HG03378 (cell line): ENCODE measurements at regions not wholly inside any gene's neighbourhood (a gene's known extent, or its start where the extent isn't known, plus 50 kb on each side); places are given as distances from the start of the nearest gene placed in this dataset.

ENCODE experiments used
- ATAC-seq: cut with Tn5 transposase; IDR thresholded peaks from one replicate; pipeline ENCODE4 v1.9.1; 2021; ENCODE audit warnings: mild to moderate bottlenecking, moderate library complexity; ENCODE audit not compliant: unreplicated experiment

DNA sequence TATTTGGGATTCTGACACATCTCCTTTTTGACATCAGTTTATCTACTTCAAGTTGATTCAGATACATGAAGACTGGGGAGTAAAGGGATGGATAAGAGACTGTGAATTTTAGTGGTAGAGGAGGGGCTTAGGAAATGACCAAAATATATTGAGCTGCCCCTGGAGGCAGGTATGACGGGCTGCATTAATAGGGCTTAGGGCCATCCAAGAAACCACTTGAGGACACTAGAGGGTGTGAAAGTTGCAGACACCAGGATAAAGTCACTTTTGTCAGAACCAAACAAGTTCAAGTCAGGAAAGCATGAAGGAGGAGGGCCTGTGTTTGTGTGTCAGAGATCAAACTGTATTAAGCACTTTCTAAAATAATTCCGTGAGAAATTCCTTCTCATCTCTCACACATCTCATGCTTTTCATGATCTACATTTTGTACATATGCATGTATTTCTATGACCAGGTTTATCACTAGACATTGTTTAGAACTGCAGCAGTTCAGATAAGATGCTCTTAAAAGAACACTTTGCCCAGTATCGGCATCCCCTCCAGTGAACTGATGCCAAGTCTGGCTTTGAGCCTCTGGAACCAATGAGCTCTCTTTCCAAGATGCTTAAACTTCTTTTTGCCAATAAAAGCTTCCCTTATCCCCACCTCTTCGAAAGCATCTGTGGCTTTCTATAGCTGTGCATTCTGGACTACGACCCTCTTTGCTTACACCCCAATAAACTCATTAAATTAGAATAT is 136.9 kb downstream of the SLC38A1 start:
- ATAC-seq, result no peak

DNA sequence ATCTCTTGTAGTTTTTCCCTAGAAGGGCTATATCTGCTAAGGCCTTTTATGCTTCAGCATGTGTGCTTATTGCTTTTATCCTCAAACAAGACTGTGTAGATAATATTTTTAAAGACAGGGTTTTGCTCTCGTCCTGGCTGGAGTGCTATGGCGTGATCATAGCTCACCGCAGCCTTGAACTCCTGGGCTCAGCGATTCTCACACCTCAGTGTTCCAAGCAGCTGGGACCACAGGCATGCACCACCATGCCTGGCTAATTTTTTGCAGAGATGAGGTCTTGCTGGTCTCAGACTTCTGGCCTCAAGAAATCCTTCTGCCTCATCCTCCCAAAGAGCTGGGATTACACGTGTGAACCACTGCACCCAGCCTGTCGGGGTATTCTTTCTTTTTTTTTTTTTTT is 137.3 kb upstream of the SCAF11 start:
- ATAC-seq, result no peak

DNA sequence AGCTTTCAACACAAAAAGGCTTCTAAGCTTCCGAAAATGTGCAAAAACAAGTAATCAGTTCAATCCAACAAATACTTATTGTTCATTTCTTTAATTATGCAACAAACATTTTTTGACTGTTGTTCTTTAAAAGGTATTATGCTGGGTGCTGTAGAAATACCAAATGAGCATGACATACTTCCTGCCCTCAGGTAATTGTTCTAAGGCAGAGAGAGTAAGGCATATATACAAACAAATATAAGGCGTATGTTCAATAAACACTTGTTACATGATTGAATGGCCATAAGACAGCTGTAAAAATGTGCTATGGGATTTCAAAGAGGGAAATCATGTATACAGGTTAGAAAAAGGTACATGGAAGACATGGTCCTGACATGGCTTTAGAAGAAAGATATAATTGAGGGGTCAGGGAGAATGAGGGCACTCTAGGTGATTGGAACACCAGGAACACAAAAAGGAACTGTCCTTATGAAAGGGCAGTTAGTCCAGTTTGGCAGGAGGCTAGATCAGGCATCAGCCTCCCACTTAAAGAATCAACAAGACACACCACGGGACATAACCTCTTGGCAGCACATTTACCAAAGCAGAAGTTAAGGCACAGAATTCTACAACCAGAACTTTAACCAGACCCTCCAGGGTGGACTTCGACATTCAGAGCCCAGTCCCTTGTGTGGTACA is 135.8 kb upstream of the SCAF11 start:
- no peak for ATAC-seq

DNA sequence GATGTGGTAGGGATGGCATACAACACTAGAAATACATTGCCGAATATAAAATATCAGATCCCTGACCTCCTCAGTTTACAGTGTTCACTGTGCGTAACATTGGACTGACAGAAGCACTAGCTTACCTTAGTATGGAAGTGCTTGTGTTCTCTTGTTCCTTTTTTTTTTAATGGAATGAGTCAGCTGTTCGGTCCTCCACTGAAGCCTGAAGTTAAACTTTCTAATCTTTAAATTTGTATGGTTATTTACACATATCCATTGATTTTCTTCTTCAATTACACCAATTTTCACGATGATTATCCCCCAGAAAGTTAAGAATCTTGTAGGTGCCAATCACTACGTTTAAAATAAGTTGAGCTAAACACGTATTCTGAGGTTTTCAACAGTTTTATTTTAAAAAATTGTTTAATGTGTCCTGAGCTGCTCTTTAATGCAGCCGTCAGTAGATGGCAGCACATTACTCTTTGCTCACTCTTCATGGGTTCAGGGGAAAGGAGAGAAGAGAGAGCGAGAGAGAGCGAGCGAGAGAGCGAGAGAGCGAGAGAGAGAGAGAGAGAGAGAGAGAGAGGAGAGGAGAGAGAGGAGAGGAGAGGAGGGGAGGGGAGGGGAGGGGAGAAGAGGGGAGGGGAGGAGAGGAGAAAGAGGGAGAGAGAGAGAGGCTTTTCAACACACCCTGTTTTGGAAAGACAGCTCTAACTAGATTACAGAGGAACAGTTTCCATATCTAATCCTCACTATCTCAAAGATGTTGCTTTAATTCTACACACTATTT is 134.7 kb upstream of the SCAF11 start:
- peak; percentile 76 for ATAC-seq

DNA sequence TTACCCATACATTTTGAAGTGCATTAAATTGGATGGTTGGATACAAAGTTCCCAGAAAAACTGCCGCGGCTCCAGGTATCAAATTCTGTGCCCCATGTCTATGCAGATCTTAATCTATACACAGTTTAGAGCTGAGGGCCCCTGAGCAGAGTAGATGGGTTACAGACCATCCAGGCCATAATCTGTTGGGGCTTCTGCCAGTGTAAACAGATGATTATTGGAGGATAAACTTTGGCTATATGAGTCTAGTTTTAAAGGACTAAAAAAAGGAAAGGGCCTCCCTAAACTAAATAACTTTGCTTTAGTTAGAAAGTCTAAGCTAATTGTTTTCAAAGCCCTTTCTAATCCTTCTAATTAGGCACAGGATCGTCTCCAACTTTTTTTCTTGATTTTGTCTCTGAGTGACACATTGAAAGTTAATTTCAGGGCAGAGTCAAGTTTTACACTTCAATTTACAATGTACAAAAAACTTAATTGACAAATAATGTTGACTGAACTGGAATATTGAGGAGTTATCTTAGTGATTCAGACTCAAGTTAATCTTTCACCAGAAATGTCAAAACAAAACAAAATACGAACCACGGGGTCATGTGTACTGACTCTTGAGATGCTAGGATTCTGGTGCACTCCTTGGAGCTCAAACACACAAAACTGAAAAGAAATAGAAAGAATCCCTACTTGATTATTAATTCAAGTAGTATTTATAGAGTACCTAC is 133.9 kb upstream of the SCAF11 start:
- ATAC-seq, result peak; percentile 12

DNA sequence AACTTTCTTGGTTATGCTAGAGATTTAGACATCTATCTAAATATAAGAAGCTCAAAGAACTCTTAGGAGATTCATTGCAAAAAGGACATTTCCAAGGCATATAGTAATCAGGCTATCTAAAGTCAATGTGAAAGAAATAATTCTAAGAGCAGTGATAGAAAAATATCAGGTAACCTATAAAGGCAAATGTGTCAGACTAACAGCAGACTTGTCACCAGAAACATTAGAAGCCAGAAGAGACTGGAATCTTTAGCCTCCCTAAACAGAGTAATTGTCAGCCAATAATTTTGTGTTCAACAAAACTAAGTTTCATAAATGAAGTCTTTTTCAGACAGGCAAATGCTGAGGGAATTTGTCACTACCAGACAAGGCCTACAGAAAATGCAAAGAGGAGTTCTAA is 122.0 kb upstream of the SCAF11 start:
- ATAC-seq, result no peak

DNA sequence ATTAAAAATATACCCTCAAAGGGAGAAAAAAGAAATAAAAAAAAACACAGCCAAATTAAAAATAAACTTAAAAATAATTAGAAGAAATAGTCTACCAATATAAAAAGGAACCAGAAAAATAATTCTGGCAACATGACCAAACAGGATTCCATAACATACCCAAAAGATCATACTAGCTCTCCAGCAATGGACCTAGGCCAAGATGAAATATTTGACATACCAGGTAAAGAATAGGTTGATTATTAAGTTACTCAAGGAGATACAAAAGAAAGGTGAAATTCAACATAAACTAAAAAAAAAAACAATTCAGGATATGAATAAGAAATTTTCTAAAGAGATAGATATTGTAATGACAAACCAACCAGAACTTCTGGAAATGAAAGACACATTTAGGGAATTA is 121.3 kb upstream of the SCAF11 start:
- ATAC-seq, result no peak

DNA sequence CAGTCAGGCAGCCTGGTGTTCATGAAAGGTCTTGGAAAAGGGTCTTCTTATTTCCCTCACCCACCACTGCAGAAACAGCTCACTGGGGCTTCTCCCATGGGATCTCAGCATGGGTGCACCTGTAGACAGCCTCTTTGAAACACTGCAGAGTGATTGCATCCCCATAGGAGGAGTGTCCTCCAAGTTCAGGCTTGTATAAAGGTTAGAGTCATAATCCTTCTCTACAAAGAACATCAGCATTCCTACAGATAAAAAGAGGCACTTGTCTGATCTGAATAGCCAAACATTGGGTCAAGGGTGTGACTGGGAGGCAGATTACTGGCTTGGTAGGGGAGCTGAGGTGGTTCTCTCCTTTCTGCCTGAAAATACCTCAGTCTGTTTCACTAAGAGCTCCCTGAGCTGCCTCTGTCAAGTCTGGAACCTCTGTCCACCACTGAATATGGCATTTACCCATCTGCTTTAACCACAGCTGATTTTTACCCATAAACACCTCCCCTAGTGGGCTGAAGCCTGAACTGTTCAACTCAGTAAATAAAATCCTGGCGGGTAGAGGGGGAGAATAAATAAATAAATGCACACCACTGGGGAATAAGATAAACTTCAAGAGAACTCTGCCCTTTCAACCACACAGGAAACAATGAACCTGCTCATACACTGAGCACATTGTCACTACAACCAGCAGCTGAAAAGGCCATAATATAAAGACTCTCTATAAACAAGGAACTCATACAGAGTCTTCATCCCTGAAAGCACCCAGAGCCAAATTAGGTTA is 120.7 kb upstream of the SCAF11 start:
- no peak for ATAC-seq

DNA sequence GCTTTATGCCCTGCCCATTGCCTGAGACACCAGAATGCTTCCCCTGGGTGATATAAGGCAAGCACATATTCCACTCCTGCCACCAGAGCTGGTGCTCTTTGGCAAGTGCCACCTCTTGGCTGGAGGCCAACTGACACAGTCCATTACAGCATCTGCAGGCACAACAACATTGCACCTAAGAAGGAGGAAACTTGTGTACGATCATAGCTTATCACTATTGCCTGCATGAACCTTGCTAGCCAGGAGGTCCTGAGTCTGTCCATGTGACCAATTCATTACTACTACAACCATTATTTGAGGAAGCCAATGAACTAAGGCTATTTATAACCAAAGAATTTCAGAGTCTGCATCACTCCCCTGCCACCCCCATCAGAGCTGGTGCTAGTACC is 119.8 kb upstream of the SCAF11 start:
- no peak for ATAC-seq

DNA sequence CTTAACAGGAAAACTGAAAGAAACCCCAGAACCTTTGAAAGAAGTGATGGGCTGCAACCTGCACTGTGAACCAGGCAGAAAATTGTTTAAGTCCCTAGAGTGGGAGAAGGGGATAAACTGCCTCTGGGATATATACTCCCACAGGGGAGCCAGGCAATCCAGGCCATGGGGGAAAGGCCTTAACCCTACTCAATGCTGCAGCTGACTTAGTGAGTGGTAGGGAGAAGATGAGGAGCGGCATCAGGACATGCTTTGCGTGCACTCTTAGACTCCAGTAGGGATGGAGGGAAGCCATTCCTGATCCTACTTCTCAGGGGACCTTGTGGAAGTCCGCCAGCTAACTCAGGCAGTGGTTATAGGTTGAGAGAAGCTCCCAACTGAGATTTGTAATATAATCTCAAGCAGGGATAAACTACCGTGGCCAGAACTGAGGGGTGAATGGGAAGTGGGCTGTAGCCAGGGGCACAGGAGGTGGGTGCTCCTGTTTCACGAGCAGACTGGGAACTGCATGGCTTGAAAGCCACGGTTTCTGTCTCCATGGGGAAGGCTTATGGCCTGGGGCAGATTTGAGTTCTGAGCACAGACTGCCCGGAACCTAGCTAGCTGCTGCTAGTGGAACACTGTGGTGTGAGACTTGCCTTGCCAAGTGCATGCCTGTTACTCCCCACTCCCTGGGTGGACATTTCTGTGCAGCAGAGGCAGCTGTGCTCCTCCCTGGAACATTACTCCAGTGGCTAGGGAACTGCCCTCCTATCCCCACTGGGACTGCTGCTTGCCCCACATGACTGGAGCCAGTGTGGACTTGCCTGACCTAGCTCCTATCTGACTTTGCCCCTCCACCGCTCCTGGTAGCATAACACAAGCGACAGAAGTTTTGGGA is 119.2 kb upstream of the SCAF11 start:
- no peak for ATAC-seq

DNA sequence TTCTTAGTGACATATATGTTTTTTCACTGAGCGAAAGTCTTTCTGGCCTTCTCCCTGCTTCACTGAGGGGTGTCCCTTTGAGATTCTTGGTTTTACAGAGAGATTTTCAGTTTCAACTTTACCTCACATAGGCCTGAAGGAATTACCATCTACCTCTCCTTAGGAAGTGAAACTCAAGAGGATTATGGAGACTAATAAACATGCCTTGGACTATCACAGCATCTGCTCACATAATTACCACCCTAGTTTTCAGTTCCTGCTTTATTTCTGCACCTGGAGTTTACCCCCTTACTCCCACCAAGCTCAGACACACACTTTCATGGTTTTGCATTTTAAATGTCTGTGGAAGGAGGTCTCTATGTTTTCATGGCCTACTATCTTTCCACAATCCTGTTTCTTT is 118.3 kb upstream of the SCAF11 start:
- peak; percentile 93 for ATAC-seq

DNA sequence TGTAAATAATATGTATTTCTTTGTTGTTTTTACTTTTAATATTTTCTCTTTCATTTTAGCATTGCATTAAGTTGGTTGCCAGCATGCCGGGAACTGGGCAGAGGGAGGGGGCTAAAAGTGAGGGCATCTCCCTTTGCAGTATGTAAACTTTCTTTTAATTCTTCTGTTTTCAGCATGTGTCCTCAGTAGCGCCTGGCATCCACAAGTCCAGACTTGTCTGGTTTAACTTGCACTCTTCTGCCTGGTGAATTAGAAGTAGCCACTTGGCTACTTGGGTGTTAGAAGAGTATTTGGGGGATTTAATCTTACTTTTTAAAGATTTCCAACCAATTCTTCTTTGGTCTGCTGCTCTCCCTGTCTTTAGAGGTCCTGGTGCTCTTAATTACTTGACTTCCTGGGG is 117.2 kb upstream of the SCAF11 start:
- no peak for ATAC-seq

DNA sequence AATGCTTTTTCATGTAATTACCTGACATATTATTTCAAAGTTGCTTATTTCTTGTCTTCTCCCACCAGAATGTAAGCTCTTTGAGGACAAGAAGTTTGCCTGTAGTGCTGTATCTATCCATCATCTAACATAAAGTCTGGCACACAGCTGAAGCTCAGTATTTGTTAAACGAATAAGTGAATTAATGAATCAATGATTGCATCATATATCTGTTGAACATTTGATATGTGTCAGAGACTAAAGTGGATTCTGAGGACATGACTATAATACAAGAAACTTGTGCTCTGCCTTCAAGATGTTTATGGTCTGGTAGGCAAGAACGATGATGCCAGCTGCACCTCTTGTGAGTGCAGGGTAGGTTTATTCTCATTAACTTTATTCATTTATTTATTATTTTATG is 115.4 kb upstream of the SCAF11 start:
- ATAC-seq, result no peak

DNA sequence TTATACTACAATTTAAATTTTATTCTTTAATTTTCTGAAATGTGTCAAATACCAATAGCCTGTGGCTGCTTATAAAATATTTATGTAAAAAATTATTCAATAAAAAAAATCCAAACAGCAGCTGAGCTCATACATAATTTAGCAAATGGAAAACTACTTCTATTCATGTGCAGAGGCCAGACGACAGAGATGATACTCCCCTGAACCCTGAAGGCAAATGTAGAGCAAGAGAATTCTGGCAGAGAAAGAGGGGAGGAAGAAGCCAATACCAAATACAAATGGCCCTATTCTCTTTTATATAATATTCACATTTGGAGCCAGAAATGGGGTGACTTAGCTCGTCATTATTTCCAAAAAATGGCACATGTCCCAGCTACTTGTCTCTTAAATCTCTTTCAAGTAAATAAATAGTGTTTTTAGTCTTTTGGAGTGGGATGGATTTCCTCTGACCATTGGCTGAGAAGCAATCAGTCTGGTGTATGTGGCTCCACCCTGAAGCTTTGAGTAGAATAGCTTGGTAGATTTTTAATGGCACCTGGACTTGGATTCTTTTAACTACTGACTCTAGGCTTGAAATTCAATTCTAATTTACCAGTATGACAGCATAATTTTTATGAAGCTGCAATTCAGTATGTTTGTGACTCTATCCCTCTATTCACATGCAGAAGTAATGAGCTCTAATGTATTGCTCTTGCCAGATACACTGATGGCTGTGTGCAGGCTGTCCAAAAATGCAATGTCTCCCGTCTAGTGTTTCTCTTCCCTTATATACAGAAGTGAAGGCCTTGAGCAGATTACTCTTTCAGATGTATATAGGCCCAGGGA is 113.4 kb upstream of the SCAF11 start:
- ATAC-seq, result no peak

DNA sequence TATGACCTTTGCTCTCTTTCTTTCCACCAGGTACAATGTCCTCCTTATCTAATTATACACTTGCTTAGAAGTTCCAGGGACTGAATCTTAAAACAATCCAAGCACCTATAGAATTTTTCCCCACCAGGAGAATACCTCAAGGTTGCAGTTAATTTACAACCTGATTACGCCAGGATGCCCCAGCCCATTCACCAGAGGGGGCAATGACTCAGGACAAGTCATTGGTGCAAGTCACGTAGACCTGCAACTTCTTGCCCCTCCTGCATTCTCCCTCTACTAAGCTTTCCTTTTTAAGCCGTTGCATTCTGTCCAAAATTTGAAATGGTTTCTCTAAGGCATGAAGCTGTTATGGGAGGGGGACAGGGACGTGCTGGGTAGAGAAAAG is 111.1 kb upstream of the SCAF11 start:
- ATAC-seq, result no peak

DNA sequence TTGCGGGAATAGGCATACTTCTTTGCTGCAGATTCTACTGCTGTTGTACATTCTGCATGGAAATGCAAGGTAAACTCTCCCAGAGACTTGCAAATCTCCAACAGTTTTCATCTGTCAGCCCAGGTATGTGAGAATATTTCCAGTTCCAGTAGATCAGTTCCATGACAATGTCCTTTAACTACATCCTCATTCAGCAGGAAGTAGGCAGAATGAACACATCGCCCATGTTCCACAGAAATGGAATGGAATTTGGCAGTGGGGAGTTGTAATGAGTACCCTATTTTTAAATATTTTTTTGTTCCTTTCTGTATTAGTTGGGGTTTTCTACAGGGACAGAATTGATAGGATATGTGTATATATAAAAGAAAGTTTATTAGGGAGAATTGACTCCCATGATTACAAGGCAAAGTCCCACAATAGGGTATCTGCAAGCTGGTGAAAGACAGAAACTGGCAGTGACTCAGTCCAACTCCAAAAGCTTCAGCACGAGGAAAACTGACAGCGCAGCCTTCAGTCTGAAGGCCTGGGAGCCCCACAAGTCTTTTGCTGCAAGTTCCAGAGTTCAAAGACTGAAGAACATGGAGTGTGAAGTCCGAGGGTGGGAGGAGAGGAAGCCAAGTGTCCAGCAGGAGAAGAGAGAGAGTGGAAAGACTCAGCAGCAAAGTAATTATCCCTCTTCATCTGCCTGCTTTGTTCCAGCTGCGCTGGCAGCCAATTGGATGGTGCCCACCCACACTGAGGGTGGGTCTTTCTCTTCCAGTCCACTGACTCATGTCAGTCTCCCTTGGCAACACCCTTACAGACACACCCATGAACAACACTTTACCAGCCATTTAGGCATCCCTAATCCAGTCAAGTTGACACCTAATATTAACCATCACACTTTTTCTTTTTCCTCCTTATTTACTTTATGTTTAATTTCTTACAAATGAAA is 110.4 kb upstream of the SCAF11 start:
- no peak for ATAC-seq

DNA sequence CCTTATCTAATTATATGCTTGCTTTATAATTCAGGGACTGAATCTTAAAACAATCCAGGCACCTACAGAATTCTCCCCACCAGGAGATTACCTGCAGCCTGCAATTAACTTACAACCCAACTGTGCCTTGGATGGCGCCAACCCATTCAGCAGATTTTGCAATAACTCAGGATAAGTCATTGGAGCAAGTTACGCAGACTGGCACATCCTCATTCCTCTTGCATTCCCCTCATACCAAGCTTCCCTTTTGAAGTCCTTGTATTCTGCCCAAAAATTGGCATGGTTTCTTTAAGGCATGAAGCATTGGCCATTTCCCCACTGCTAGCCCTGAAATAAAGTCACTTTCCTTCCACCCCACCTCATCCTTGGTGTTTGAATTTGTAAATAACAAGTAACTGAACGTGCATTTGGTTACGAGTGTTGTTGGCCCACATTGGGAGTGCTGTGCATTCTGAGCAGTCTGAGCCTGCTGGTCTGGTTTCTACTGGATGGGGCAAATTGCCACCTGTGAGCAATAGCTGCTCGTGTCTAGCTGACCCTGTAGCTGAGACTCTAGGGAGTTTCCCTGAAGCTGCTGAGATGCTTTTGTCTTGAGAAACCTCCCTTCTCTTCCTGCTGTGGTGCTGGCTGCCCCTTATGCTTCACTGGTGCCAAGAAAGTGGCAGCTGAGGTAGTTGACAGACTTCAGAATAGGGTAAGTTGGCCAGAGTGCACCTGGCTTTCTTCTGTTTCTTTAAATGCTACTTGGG is 99.2 kb upstream of the SCAF11 start:
- ATAC-seq, result no peak
